OCI-LY1 (cell line): ENCODE measurements at regions not wholly inside any gene's neighbourhood (a gene's known extent, or its start where the extent isn't known, plus 50 kb on each side); places are given as distances from the start of the nearest gene placed in this dataset.

Experiments used
- H2AFZ ChIP-seq: fragments of 200-600 bp; sonication (generic), shearing (Covaris generic); 2 replicates; pipeline ENCODE4 v1.6.0; 2014; ENCODE audit warnings: antibody characterized with exemption, mild to moderate bottlenecking, low read length
- H3F3A ChIP-seq: fragments of 200-600 bp; sonication (generic), shearing (Covaris generic); 2 replicates; pipeline ENCODE4 v1.6.0; 2014; ENCODE audit warnings: mild to moderate bottlenecking, antibody characterized with exemption, low read length, moderate library complexity; ENCODE audit not compliant: insufficient read depth
- H3K27ac ChIP-seq: fragments of 200-600 bp; sonication (generic); 2 replicates; pipeline ENCODE4 v1.5.1; 2014; ENCODE audit warnings: low read length, mixed run types, mild to moderate bottlenecking, low read depth; ENCODE audit not compliant: poor library complexity, severe bottlenecking
- H3K27me3 ChIP-seq: fragments of 200-600 bp; sonication (generic); 2 replicates; pipeline ENCODE4 v1.6.0; 2014; ENCODE audit warnings: antibody characterized with exemption, mild to moderate bottlenecking, low read length, moderate library complexity; ENCODE audit not compliant: insufficient read depth
- H3K36me3 ChIP-seq: fragments of 200-600 bp; sonication (generic); 2 replicates; pipeline ENCODE4 v1.6.1; 2014; ENCODE audit warnings: mild to moderate bottlenecking, antibody characterized with exemption, low read length, moderate library complexity, mixed read lengths; ENCODE audit not compliant: insufficient read depth
- H3K4me1 ChIP-seq: fragments of 200-600 bp; sonication (generic); 2 replicates; pipeline ENCODE4 v1.5.1; 2014; ENCODE audit warnings: mild to moderate bottlenecking, low read length, moderate library complexity; ENCODE audit not compliant: insufficient read depth, severe bottlenecking
- H3K4me2 ChIP-seq: fragments of 200-600 bp; sonication (generic), shearing (Covaris generic); 2 replicates; pipeline ENCODE4 v1.6.1; 2014; ENCODE audit warnings: low read length
- H3K4me3 ChIP-seq: fragments of 200-600 bp; sonication (generic); 2 replicates; pipeline ENCODE4 v1.5.1; 2014; ENCODE audit warnings: low read length, low read depth, mild to moderate bottlenecking, mixed read lengths; ENCODE audit not compliant: poor library complexity, severe bottlenecking
- H3K79me2 ChIP-seq: fragments of 200-600 bp; shearing (Covaris generic); 2 replicates; pipeline ENCODE4 v1.6.1; 2016; ENCODE audit warnings: mixed run types, low read length, mixed read lengths; ENCODE audit not compliant: insufficient read depth
- H3K9ac ChIP-seq: fragments of 200-600 bp; sonication (generic), shearing (Covaris generic); 2 replicates; pipeline ENCODE4 v1.6.1; 2014; ENCODE audit warnings: mild to moderate bottlenecking, low read length, mixed read lengths
- H3K9me2 ChIP-seq: fragments of 200-600 bp; sonication (generic), shearing (Covaris generic); 2 replicates; pipeline ENCODE4 v1.6.1; 2014; ENCODE audit warnings: low read depth, mild to moderate bottlenecking, low read length, mixed read lengths
- H3K9me3 ChIP-seq: fragments of 200-600 bp; shearing (Covaris generic); 2 replicates; pipeline ENCODE4 v1.6.1; 2014; ENCODE audit warnings: low read length, mixed read lengths
- H4K20me1 ChIP-seq: fragments of 200-600 bp; sonication (generic), shearing (Covaris generic); 2 replicates; pipeline ENCODE4 v1.6.0; 2016; ENCODE audit warnings: mild to moderate bottlenecking, low read length; ENCODE audit not compliant: insufficient read depth
- EZH2 ChIP-seq: fragments of 200-600 bp; sonication (generic), shearing (Covaris generic); IDR thresholded peaks from 2 replicates; pipeline ENCODE4 v1.8.0; 2017; ENCODE audit warnings: borderline replicate concordance, mixed run types, mild to moderate bottlenecking, antibody characterized with exemption, low read length, moderate library complexity, mixed read lengths
- TF ChIP-seq, protein P1 (sequence below): fragments of 200-600 bp; sonication (generic), shearing (Covaris generic); IDR thresholded peaks from 2 replicates; pipeline ENCODE4 v1.5.1; 2017; ENCODE audit warnings: mild to moderate bottlenecking, antibody characterized with exemption, low read length, moderate library complexity, mixed read lengths

- Histone ChIP-seq H3K27me3 (no peaks in the 10 kb centered on the region), H3K4me3 (no peak overlapping the region), H3K9me2 (no peaks in the 10 kb centered on the region), H3K9me3 (no peaks in the 10 kb centered on the region), H3K4me2 (no peak overlapping the region), H3F3A (no peaks in the 10 kb centered on the region), H3K27ac (no peak overlapping the region), H2AFZ (no peak overlapping the region), H3K79me2 (no peaks in the 10 kb centered on the region), H3K9ac (no peak overlapping the region), H4K20me1 (no peaks in the 10 kb centered on the region), H3K4me1 (no peaks in the 10 kb centered on the region), H3K36me3 (no peaks in the 10 kb centered on the region)
- TF ChIP-seq, protein P1, sequence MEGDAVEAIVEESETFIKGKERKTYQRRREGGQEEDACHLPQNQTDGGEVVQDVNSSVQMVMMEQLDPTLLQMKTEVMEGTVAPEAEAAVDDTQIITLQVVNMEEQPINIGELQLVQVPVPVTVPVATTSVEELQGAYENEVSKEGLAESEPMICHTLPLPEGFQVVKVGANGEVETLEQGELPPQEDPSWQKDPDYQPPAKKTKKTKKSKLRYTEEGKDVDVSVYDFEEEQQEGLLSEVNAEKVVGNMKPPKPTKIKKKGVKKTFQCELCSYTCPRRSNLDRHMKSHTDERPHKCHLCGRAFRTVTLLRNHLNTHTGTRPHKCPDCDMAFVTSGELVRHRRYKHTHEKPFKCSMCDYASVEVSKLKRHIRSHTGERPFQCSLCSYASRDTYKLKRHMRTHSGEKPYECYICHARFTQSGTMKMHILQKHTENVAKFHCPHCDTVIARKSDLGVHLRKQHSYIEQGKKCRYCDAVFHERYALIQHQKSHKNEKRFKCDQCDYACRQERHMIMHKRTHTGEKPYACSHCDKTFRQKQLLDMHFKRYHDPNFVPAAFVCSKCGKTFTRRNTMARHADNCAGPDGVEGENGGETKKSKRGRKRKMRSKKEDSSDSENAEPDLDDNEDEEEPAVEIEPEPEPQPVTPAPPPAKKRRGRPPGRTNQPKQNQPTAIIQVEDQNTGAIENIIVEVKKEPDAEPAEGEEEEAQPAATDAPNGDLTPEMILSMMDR, result no peak
- no peak for TF ChIP-seq EZH2
These were observed 398.5 kb downstream of the CDH2 start for GRCh38 chr18:27778441-27778840.

DNA sequence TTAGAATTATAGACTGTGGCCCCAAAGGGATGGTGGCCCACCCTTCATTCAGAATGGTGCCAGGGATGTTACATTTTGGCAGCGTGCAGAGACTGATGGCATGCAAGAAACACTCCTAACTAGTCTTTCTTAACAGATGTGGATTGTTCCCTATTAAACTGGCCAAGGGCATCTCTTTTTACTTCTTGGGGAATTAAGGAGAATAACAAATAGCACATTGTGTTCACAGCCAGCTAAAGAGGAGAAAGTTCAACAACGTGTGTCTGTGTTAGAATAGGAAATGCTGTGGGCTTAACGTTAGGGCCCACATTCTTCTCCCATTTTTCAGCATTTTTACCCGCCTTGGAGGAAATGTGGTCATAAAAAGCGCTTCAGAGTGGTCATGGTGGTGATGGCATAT, 404.8 kb downstream of the CDH2 start:
- Histone ChIP-seq H3K9me2 (no peaks in the 10 kb centered on the region), H2AFZ (no peak overlapping the region), H4K20me1 (no peaks in the 10 kb centered on the region), H3K4me1 (no peaks in the 10 kb centered on the region), H3K4me2 (no peak overlapping the region), H3K9ac (no peak overlapping the region), H3K79me2 (no peaks in the 10 kb centered on the region), H3K4me3 (no peak overlapping the region), H3K9me3 (no peaks in the 10 kb centered on the region), H3F3A (no peaks in the 10 kb centered on the region), H3K27me3 (no peaks in the 10 kb centered on the region), H3K36me3 (no peaks in the 10 kb centered on the region), H3K27ac (no peak overlapping the region)
- TF ChIP-seq, protein P1, result no peak
- no peak for TF ChIP-seq EZH2

DNA sequence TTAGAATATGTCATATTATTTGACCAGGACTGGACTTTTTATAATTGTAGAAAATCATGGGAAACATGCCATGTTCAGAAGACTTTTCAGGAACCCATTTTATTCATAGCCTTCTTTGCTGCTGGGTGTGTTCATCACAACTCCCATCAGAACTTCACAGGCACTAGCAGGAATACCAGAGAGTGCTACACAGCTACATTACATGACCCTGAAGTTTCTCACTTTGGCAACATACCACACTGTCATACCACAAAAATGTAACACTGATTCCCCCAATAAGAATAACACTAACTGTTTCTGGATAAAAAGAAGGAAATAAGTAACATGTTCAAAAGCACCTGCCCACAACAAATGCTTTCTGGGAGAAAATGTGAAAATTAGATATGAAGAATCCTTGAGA, 405.4 kb downstream of the CDH2 start:
- H3K9me2 ChIP-seq, result no peaks in the 10 kb centered on the region
- H3F3A ChIP-seq, result no peaks in the 10 kb centered on the region
- no peaks in the 10 kb centered on the region for H3K36me3 ChIP-seq
- H3K27ac ChIP-seq, result no peak overlapping the region
- TF ChIP-seq, protein P1, result no peak
- TF ChIP-seq EZH2, result no peak
- H3K4me3 ChIP-seq, result no peak overlapping the region
- H3K79me2 ChIP-seq, result no peaks in the 10 kb centered on the region
- H3K9me3 ChIP-seq, result no peaks in the 10 kb centered on the region
- H3K4me1 ChIP-seq, result no peaks in the 10 kb centered on the region
- no peak overlapping the region for H3K4me2 ChIP-seq
- no peaks in the 10 kb centered on the region for H4K20me1 ChIP-seq
- no peak overlapping the region for H3K9ac ChIP-seq
- no peaks in the 10 kb centered on the region for H3K27me3 ChIP-seq
- no peak overlapping the region for H2AFZ ChIP-seq
